ENCODE measurements at regions not wholly inside any gene's neighbourhood (a gene's known extent, or its start where the extent isn't known, plus 50 kb on each side); places are given as distances from the start of the nearest gene placed in this dataset.

DNA sequence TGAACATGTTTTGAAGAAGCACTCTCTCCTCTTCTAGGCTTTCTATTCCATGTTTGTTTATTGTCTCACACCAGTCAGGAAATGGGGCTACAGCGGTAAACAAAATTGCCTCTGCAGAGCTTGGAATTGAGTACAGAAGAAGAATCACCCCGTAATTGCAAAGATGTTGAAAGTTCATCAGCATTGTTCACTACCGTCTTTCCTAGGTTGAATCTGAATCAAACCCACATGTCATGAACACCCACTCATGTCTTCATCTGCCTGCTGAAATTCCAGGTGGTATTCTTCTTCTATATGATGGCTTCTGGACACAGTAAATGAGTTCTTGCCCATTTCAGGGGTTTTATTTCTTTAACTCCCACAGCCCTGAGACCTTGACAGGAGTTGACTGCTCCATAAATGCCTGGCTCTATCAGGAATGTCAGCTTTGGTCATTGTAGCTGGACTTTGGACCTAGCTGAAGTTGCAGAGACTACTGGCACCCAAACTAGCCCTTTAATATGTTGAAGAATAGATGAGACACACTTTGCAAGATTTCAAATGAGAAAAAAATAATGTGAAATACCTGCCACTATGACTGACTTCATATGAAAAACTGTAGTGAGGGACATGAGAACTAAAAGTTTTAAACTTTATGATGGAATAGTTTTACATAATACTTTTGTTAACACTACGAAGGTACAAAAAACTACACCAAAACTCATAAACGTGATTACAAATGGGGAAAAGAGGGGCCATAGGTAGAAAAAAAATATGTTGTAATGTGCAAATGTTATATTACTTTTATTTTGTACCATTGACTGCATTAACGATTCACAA is 1235.3 kb upstream of the ZEB2 start:
- H3K36me3 ChIP-seq (ENCODE audit: insufficient read depth, low read length, poor library complexity, severe bottlenecking): no peaks in the 10 kb centered on the region
- intact Hi-C loops (cut with micrococcal nuclease; ENCODE audit: unreplicated experiment): loop anchor here (10.0 kb wide), 2 partner anchors 160 to 770 kb away; no protein-coding TSS in a partner anchor

DNA sequence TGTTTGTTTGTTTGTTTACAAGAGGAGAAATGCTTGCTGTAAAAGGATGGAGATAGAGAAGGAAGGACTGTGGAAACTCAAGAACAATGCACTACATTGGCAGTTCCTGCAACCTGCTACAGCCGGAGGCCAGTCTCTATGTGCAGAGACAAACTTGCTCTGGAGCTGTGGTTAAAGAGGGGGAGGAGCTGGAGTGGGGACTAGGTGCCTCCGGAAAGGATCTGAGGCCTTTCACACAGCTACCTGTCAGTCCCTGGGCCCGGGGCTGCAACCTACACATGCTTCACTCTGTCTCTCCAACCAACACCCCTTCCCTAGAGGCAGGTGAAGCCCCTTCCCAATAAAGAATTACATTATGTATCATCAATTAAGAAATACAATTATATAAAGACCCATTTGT is 1234.0 kb upstream of the ZEB2 start:
- no peak overlapping the region for H3K4me3 ChIP-seq (ENCODE audit: low read depth, low read length, poor library complexity, severe bottlenecking)
- ChIA-PET POLR2A (ENCODE audit: low non-redundant PET) (no interaction called here), CTCF (no interaction called here)
- intact Hi-C loops (cut with micrococcal nuclease; ENCODE audit: unreplicated experiment): loop anchor here (2.0 to 10.0 kb wide), 6 partner anchors 97 to 1437 kb away; partner anchors contain the start of gene ZEB2
- no TSS peak for BruUV-seq (replicated peaks)
- peak overlapping the region; percentile 87 for H3K27ac ChIP-seq (ENCODE audit: low read depth, low read length, poor library complexity, severe bottlenecking)
- DNase-seq (ENCODE audit: low spot score): no peak
- no peaks in the 10 kb centered on the region for H3K27me3 ChIP-seq (replicated peaks; ENCODE audit: insufficient read depth, low read depth, low read length, poor library complexity)
- no peaks in the 10 kb centered on the region for H3K9me3 ChIP-seq (ENCODE audit: low read depth, low read length, poor library complexity, severe bottlenecking)
- TF ChIP-seq EZH2 (IDR thresholded peaks at IDR 0.05; ENCODE audit: borderline replicate concordance, low read depth, low read length, poor library complexity, severe bottlenecking): no peak
- TF ChIP-seq, protein P1, sequence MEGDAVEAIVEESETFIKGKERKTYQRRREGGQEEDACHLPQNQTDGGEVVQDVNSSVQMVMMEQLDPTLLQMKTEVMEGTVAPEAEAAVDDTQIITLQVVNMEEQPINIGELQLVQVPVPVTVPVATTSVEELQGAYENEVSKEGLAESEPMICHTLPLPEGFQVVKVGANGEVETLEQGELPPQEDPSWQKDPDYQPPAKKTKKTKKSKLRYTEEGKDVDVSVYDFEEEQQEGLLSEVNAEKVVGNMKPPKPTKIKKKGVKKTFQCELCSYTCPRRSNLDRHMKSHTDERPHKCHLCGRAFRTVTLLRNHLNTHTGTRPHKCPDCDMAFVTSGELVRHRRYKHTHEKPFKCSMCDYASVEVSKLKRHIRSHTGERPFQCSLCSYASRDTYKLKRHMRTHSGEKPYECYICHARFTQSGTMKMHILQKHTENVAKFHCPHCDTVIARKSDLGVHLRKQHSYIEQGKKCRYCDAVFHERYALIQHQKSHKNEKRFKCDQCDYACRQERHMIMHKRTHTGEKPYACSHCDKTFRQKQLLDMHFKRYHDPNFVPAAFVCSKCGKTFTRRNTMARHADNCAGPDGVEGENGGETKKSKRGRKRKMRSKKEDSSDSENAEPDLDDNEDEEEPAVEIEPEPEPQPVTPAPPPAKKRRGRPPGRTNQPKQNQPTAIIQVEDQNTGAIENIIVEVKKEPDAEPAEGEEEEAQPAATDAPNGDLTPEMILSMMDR (conservative IDR thresholded peaks at IDR 0.05; ENCODE audit: low read depth, low read length): no peak
- H3K36me3 ChIP-seq (ENCODE audit: insufficient read depth, low read length, poor library complexity, severe bottlenecking): no peaks in the 10 kb centered on the region
- peaks cover 47% of the 10 kb centered on the region for H3K4me1 ChIP-seq (ENCODE audit: insufficient read depth, low read length, poor library complexity, severe bottlenecking)

More for the DNA sequence above, 1235.3 kb upstream of the ZEB2 start:
- no peak overlapping the region for H3K27ac ChIP-seq (ENCODE audit: low read depth, low read length, poor library complexity, severe bottlenecking)
- H3K4me3 ChIP-seq (ENCODE audit: low read depth, low read length, poor library complexity, severe bottlenecking): no peak overlapping the region
- ChIA-PET POLR2A (ENCODE audit: low non-redundant PET) (no interaction called here), CTCF (no interaction called here)
- no peaks in the 10 kb centered on the region for H3K9me3 ChIP-seq (ENCODE audit: low read depth, low read length, poor library complexity, severe bottlenecking)
- no peaks in the 10 kb centered on the region for H3K27me3 ChIP-seq (replicated peaks; ENCODE audit: insufficient read depth, low read depth, low read length, poor library complexity)
- TF ChIP-seq EZH2 (IDR thresholded peaks at IDR 0.05; ENCODE audit: borderline replicate concordance, low read depth, low read length, poor library complexity, severe bottlenecking): no peak
- TF ChIP-seq, protein P1 (conservative IDR thresholded peaks at IDR 0.05; ENCODE audit: low read depth, low read length): no peak
- H3K4me1 ChIP-seq (ENCODE audit: insufficient read depth, low read length, poor library complexity, severe bottlenecking): peaks cover 38% of the 10 kb centered on the region
- no TSS peak for BruUV-seq (replicated peaks)
- no peak for DNase-seq (ENCODE audit: low spot score)

DNA sequence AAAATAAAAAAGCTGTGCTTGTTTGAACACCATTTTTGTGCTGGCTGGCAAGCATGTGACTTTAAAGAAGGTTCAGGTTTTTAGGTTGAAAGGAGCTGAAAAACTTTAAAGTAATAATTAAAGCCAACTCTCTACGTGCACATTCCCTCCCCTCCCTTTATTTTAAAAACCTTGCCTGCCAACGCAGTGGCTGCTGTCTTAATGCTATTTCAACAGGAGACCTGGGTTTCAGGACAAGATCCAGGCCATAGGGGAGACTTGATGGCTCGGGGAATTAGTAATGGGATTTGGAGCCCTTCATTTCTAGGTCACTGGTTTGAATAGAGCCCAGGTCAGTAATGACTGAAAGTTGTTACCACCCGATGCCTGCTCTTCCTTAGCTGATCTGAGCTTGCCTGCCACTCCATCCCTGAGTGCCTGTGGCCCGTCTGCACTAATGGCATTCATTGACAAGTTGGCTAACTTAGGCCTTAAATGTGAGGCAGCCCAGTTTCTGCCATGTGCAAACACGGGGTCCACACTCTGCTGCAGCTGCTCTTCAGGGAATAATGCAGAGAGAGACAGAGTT is 1233.2 kb upstream of the ZEB2 start:
- POLR2A ChIA-PET (ENCODE audit: low non-redundant PET): no interaction called here
- peaks cover 47% of the 10 kb centered on the region for H3K4me1 ChIP-seq (ENCODE audit: insufficient read depth, low read length, poor library complexity, severe bottlenecking)
- no peaks in the 10 kb centered on the region for H3K36me3 ChIP-seq (ENCODE audit: insufficient read depth, low read length, poor library complexity, severe bottlenecking)
- no peaks in the 10 kb centered on the region for H3K9me3 ChIP-seq (ENCODE audit: low read depth, low read length, poor library complexity, severe bottlenecking)
- DNase-seq (ENCODE audit: low spot score): peak; percentile 39
- TSS peak; percentile 92 for BruUV-seq (replicated peaks)
- no peak overlapping the region for H3K4me3 ChIP-seq (ENCODE audit: low read depth, low read length, poor library complexity, severe bottlenecking)
- peak overlapping the region; percentile 87 for H3K27ac ChIP-seq (ENCODE audit: low read depth, low read length, poor library complexity, severe bottlenecking)
- CTCF ChIA-PET: interaction anchor here (0.6 to 1.3 kb wide), 5 partner anchors 209 to 783 kb away, joined by 3 to 5 read pairs (median 4); no protein-coding TSS in a partner anchor
- intact Hi-C loops (cut with micrococcal nuclease; ENCODE audit: unreplicated experiment): loop anchor here (2.0 to 10.0 kb wide), 6 partner anchors 96 to 1436 kb away; partner anchors contain the start of gene ZEB2
- H3K27me3 ChIP-seq (replicated peaks; ENCODE audit: insufficient read depth, low read depth, low read length, poor library complexity): no peaks in the 10 kb centered on the region
- TF ChIP-seq, protein P1 (conservative IDR thresholded peaks at IDR 0.05; ENCODE audit: low read depth, low read length): no peak
- TF ChIP-seq EZH2 (IDR thresholded peaks at IDR 0.05; ENCODE audit: borderline replicate concordance, low read depth, low read length, poor library complexity, severe bottlenecking): no peak
